ENCODE measurements at regions not wholly inside any gene's neighbourhood (a gene's known extent, or its start where the extent isn't known, plus 50 kb on each side); places are given as distances from the start of the nearest gene placed in this dataset.
"Not testable (repeated sequence)": the region's sequence is repeated elsewhere in the genome, so short reads cannot be mapped to it uniquely, and the experiment has no call there.

DNA sequence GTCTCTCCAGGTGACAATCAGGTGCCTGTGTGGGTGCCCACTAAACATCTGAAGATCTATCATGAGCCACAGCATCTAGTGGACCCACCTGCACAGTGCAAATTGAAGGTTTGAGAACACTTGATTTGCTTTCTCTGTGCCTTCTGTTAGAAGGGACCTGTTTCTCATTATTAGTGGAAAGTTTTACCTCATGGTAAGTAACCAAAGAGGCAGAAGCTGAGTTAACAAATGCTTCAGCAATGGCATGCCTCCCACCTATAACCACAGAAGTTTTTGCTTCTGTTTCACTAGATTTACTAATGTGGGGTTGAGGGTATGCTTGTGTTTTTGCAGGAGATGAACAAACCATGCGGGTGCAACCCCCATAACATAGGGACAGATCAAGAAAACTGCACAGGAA is 297.4 kb upstream of the DKK2 start:
- POLR2A ChIA-PET = no interaction called here
- H3K4me1 ChIP-seq (ENCODE audit: control insufficient read depth in 1 of 2, insufficient read depth in 2 of 2, low read length in 2 of 2) = no peaks in the 10 kb centered on the region
- H3K4me3 ChIP-seq (replicated peaks in 1 of 2; ENCODE audit: low read depth in 1 of 2, low read length in 2 of 2) = no peak overlapping the region
- H3K79me2 ChIP-seq (ENCODE audit: insufficient read depth, low read length) = no peaks in the 10 kb centered on the region
- H3K9me2 ChIP-seq (ENCODE audit: insufficient read depth) = no peaks in the 10 kb centered on the region
- no peak overlapping the region for H3K9ac ChIP-seq (ENCODE audit: low read length)
- no peak for ATAC-seq
- RAD21 ChIA-PET (ENCODE audit: low non-redundant PET in 1 of 2, low total read pairs in 2 of 2, uncharacterized antibody in 2 of 2, unreplicated experiment in 2 of 2) = no interaction called here
- no peaks in the 10 kb centered on the region for H3K27me3 ChIP-seq (ENCODE audit: insufficient read depth, low read length)
- H3K9me3 ChIP-seq (ENCODE audit: control insufficient read depth in 1 of 2, insufficient read depth in 1 of 2, low read depth in 1 of 2, low read length in 2 of 2) = no peaks in the 10 kb centered on the region
- no peak for DNase-seq (ENCODE audit: low read depth, low spot score)
- intact Hi-C loops (cut with micrococcal nuclease) = no loop called here
- H4K20me1 ChIP-seq (ENCODE audit: insufficient read depth) = no peaks in the 10 kb centered on the region
- no peak overlapping the region for H3K4me2 ChIP-seq (ENCODE audit: low read length)
- TF ChIP-seq MAX (IDR thresholded peaks at IDR 0.05) (no peak), FOSL1 (IDR thresholded peaks at IDR 0.05; ENCODE audit: low read depth) (no peak), SP1 (IDR thresholded peaks at IDR 0.05; ENCODE audit: low read depth) (no peak), TCF7L2 (IDR thresholded peaks at IDR 0.05; ENCODE audit: borderline replicate concordance, extremely low read depth, insufficient read depth, insufficient read length) (no peak), CEBPB (IDR thresholded peaks at IDR 0.05; ENCODE audit: low read depth) (no peak), EZH2 (IDR thresholded peaks at IDR 0.05) (no peak), CBX3 (IDR thresholded peaks at IDR 0.05; ENCODE audit: low read depth) (no peak), POLR2AphosphoS5 (IDR thresholded peaks at IDR 0.05; ENCODE audit: low read depth, low read length) (no peak), EGR1 (IDR thresholded peaks at IDR 0.05; ENCODE audit: low read depth) (no peak), ZFX (IDR thresholded peaks at IDR 0.05) (no peak), REST (IDR thresholded peaks at IDR 0.05; ENCODE audit: low read depth) (no peak), ZBTB33 (IDR thresholded peaks at IDR 0.05; ENCODE audit: extremely low read depth, insufficient replicate concordance, low read length) (no peak), ZNF274 (IDR thresholded peaks at IDR 0.05; ENCODE audit: low read depth, low read length) (no peak), POLR2A (IDR thresholded peaks at IDR 0.05; ENCODE audit: borderline replicate concordance, extremely low read depth, insufficient read depth, insufficient read length) (no peak), RAD21 (IDR thresholded peaks at IDR 0.05; ENCODE audit: low read depth) (no peak), SIN3A (IDR thresholded peaks at IDR 0.05; ENCODE audit: low read depth) (no peak), JUND (IDR thresholded peaks at IDR 0.05) (no peak)
- no peaks in the 10 kb centered on the region for H3K36me3 ChIP-seq (ENCODE audit: control insufficient read depth in 1 of 2, insufficient read depth in 2 of 2, low read length in 2 of 2)
- no TSS peak for BruUV-seq (replicated peaks)
- H3K27ac ChIP-seq (ENCODE audit: low read depth, low read length) = no peak overlapping the region
- H2AFZ ChIP-seq (ENCODE audit: low read depth, low read length, poor library complexity, severe bottlenecking) = no peak overlapping the region
- CTCF ChIA-PET = no interaction called here

- H3K9ac ChIP-seq (ENCODE audit: low read length); RAD21 ChIA-PET (ENCODE audit: low non-redundant PET in 1 of 2, low total read pairs in 2 of 2, uncharacterized antibody in 2 of 2, unreplicated experiment in 2 of 2); H3K9me3 ChIP-seq (ENCODE audit: control insufficient read depth in 1 of 2, insufficient read depth in 1 of 2, low read depth in 1 of 2, low read length in 2 of 2); H2AFZ ChIP-seq (ENCODE audit: low read depth, low read length, poor library complexity, severe bottlenecking); H3K4me2 ChIP-seq (ENCODE audit: low read length); intact Hi-C loops (cut with micrococcal nuclease); BruUV-seq (replicated peaks); POLR2A ChIA-PET; ATAC-seq; H3K4me3 ChIP-seq (replicated peaks in 1 of 2; ENCODE audit: low read depth in 1 of 2, low read length in 2 of 2); H3K27me3 ChIP-seq (ENCODE audit: insufficient read depth, low read length); H3K4me1 ChIP-seq (ENCODE audit: control insufficient read depth in 1 of 2, insufficient read depth in 2 of 2, low read length in 2 of 2); DNase-seq (ENCODE audit: low read depth, low spot score); H3K79me2 ChIP-seq (ENCODE audit: insufficient read depth, low read length); H4K20me1 ChIP-seq (ENCODE audit: insufficient read depth); H3K36me3 ChIP-seq (ENCODE audit: control insufficient read depth in 1 of 2, insufficient read depth in 2 of 2, low read length in 2 of 2); H3K9me2 ChIP-seq (ENCODE audit: insufficient read depth); H3K27ac ChIP-seq (ENCODE audit: low read depth, low read length); CTCF ChIA-PET: not testable (repeated sequence)
Measured at GRCh38 chr4:107332656-107333055, 296.5 kb upstream of the DKK2 start.
